H9 (cell line): ENCODE measurements at regions not wholly inside any gene's neighbourhood (a gene's known extent, or its start where the extent isn't known, plus 50 kb on each side); places are given as distances from the start of the nearest gene placed in this dataset.

Experiments used
- DNase-seq: peaks from one replicate; pipeline ENCODE4 v3.0.0-alpha.2; 2017
- H2AFZ ChIP-seq: one replicate; pipeline ENCODE4 v1.6.1; 2013; ENCODE audit warnings: mild to moderate bottlenecking, low read length, control low read depth, moderate library complexity
- H2AK5ac ChIP-seq: 2 replicates; pipeline ENCODE4 v1.6.1; 2013; ENCODE audit warnings: low read length, control low read depth, mixed read lengths; ENCODE audit not compliant: insufficient read length
- H2BK120ac ChIP-seq: one replicate; pipeline ENCODE4 v1.6.1; 2013; ENCODE audit warnings: low read depth, mild to moderate bottlenecking, low read length, control low read depth, inconsistent platforms; ENCODE audit not compliant: poor library complexity, severe bottlenecking
- H2BK12ac ChIP-seq: 2 replicates; pipeline ENCODE4 v1.6.1; 2013; ENCODE audit warnings: low read length, control low read depth, mixed read lengths, low read depth; ENCODE audit not compliant: insufficient read length
- H2BK15ac ChIP-seq: 2 replicates; pipeline ENCODE4 v1.6.1; 2013; ENCODE audit warnings: low read depth, low read length, control low read depth
- H2BK20ac ChIP-seq: one replicate; pipeline ENCODE4 v1.6.1; 2013; ENCODE audit warnings: low read depth, mild to moderate bottlenecking, low read length, control low read depth, inconsistent platforms; ENCODE audit not compliant: poor library complexity, severe bottlenecking
- H2BK5ac ChIP-seq: 2 replicates; pipeline ENCODE4 v1.6.1; 2013; ENCODE audit warnings: low read length, control low read depth, mixed read lengths; ENCODE audit not compliant: insufficient read length
- H3K14ac ChIP-seq: 2 replicates; pipeline ENCODE4 v1.6.1; 2013; ENCODE audit warnings: low read length, control low read depth; ENCODE audit not compliant: insufficient read depth
- H3K18ac ChIP-seq: 2 replicates; pipeline ENCODE4 v1.6.1; 2013; ENCODE audit warnings: low read depth, mild to moderate bottlenecking, mixed read lengths, low read length, control low read depth; ENCODE audit not compliant: insufficient read length
- H3K23ac ChIP-seq: 2 replicates; pipeline ENCODE4 v1.6.1; 2013; ENCODE audit warnings: low read length, control low read depth, mixed read lengths, low read depth; ENCODE audit not compliant: insufficient read length
- H3K23me2 ChIP-seq: 2 replicates; pipeline ENCODE4 v1.6.1; 2013; ENCODE audit warnings: low read depth, mild to moderate bottlenecking, mixed read lengths, low read length, control low read depth; ENCODE audit not compliant: insufficient read length, poor library complexity, severe bottlenecking
- H3K27ac ChIP-seq: 2 replicates; pipeline ENCODE4 v1.5.1; 2013; ENCODE audit warnings: low read length, control low read depth, mixed read lengths, low read depth; ENCODE audit not compliant: insufficient read length
- H3K27me3 ChIP-seq: 2 replicates; pipeline ENCODE4 v1.6.1; 2013; ENCODE audit warnings: low read length, control low read depth, inconsistent platforms; ENCODE audit not compliant: insufficient read depth
- H3K4ac ChIP-seq: 2 replicates; pipeline ENCODE4 v1.6.1; 2013; ENCODE audit warnings: low read depth, mild to moderate bottlenecking, control low read depth, inconsistent platforms, low read length, moderate library complexity
- H3K4me1 ChIP-seq: 2 replicates; pipeline ENCODE4 v1.6.1; 2013; ENCODE audit warnings: low read length, control low read depth, inconsistent platforms; ENCODE audit not compliant: insufficient read depth
- H3K4me2 ChIP-seq: 2 replicates; pipeline ENCODE4 v1.6.1; 2013; ENCODE audit warnings: low read length, control low read depth, mixed read lengths; ENCODE audit not compliant: insufficient read length, insufficient read depth
- H3K56ac ChIP-seq: 2 replicates; pipeline ENCODE4 v1.6.1; 2013; ENCODE audit warnings: low read depth, mild to moderate bottlenecking, mixed read lengths, low read length, control low read depth; ENCODE audit not compliant: insufficient read length
- H3K79me1 ChIP-seq: 2 replicates; pipeline ENCODE4 v1.6.1; 2013; ENCODE audit warnings: low read depth, mild to moderate bottlenecking, moderate library complexity, low read length, control low read depth, inconsistent platforms; ENCODE audit not compliant: insufficient read depth, poor library complexity, severe bottlenecking
- H3K79me2 ChIP-seq: 2 replicates; pipeline ENCODE4 v1.6.1; 2013; ENCODE audit warnings: low read length, control low read depth, inconsistent platforms; ENCODE audit not compliant: insufficient read depth
- H3K9ac ChIP-seq: 2 replicates; pipeline ENCODE4 v1.6.1; 2013; ENCODE audit warnings: low read length, control low read depth, mixed read lengths; ENCODE audit not compliant: insufficient read length; ENCODE audit errors: extremely low read depth
- H3K9me3 ChIP-seq: one replicate; pipeline ENCODE4 v1.6.1; 2013; ENCODE audit warnings: low read depth, low read length, inconsistent platforms; ENCODE audit not compliant: control insufficient read depth
- H3T11ph ChIP-seq: one replicate; pipeline ENCODE4 v1.6.1; 2013; ENCODE audit warnings: mild to moderate bottlenecking, low read length, control low read depth, inconsistent platforms
- H4K20me1 ChIP-seq: one replicate; pipeline ENCODE4 v1.6.1; 2013; ENCODE audit not compliant: control insufficient read depth, insufficient read length, insufficient read depth
- H4K5ac ChIP-seq: 2 replicates; pipeline ENCODE4 v1.6.1; 2013; ENCODE audit warnings: low read depth, mild to moderate bottlenecking, mixed read lengths, low read length, control low read depth; ENCODE audit not compliant: insufficient read length
- H4K8ac ChIP-seq: replicated peaks from 2 replicates; pipeline ENCODE4 v1.6.1; 2013; ENCODE audit warnings: low read length, control low read depth, mixed read lengths, low read depth; ENCODE audit not compliant: insufficient read length
- H4K91ac ChIP-seq: 2 replicates; pipeline ENCODE4 v1.6.1; 2013; ENCODE audit warnings: low read depth, mild to moderate bottlenecking, moderate library complexity, mixed read lengths, low read length, control low read depth; ENCODE audit not compliant: insufficient read length
- H3K27ac Mint-ChIP-seq, 3 experiments: 2 replicates in 2 of 3; 3 replicates in 1 of 3; pipeline ENCODE4 v1.8.0; 2020 to 2021; ENCODE audit warnings: mixed read lengths in 3 of 3, mild to moderate bottlenecking in 1 of 3, moderate library complexity in 1 of 3
- H3K27me3 Mint-ChIP-seq: 2 replicates; pipeline ENCODE4 v1.8.0; 2021; ENCODE audit warnings: low read depth, mild to moderate bottlenecking, moderate library complexity, mixed read lengths
- H3K36me3 Mint-ChIP-seq, 3 experiments: 2 replicates in 2 of 3; 3 replicates in 1 of 3; pipeline ENCODE4 v1.8.0; 2020 to 2021; ENCODE audit warnings: low read depth in 3 of 3, mixed read lengths in 3 of 3; ENCODE audit not compliant: insufficient read depth in 1 of 3
- H3K4me1 Mint-ChIP-seq, 2 experiments: 2 replicates each; pipeline ENCODE4 v1.8.0; 2020; ENCODE audit warnings: mixed read lengths in 2 of 2
- H3K4me3 Mint-ChIP-seq, 2 experiments: 2 replicates in 1 of 2; 3 replicates in 1 of 2; pipeline ENCODE4 v1.8.0; 2020 to 2021; ENCODE audit warnings: mild to moderate bottlenecking in 2 of 2, mixed read lengths in 2 of 2, moderate library complexity in 1 of 2
- H3K9me3 Mint-ChIP-seq, 2 experiments: 2 replicates in 1 of 2; 3 replicates in 1 of 2; pipeline ENCODE4 v1.8.0; 2020; ENCODE audit warnings: mild to moderate bottlenecking in 2 of 2, mixed read lengths in 2 of 2, moderate library complexity in 1 of 2
- WGBS: extraction: QIAGEN DNeasy Blood & Tissue Kit; methylation state at CpG from one replicate; pipeline ENCODE4 v1.1.7; 2013; ENCODE audit warnings: missing lambda C conversion rate, low lambda C conversion rate, mixed read lengths; ENCODE audit not compliant: insufficient read length; ENCODE audit errors: extremely low coverage; 5-methylcytosine and 5-hydroxymethylcytosine counted together
- TF ChIP-seq, protein P1 (sequence below): fragments of 200-600 bp; sonication (generic); conservative IDR thresholded peaks from 3 replicates; pipeline ENCODE4 v1.8.0; 2021; ENCODE audit warnings: antibody characterized with exemption, mild to moderate bottlenecking

DNA sequence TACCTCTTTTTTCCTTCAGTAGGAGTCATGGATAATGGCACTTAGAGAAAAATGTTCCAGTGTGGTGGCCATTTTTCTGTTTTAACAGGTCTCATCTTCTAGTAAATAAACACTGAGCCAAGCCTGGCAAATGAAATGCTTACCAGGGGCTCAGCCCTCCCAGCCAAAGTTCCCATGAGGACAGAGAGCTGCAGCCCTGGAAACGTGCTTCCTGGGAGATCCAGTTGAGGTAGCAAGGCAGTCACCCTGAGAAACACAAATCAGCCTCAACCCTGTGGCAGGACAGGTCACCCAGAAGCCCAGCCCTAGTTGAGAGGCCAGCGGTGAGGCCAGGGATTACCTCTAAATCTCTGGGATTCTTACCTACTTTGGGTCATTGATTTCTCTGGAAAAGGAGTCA, 140.1 kb downstream of the LNPK start:
- no peak for DNase-seq
- H4K91ac ChIP-seq: no peak overlapping the region
- H2BK15ac ChIP-seq: no peak overlapping the region
- no peaks in the 10 kb centered on the region for H3K4me1 ChIP-seq
- H3K27ac ChIP-seq: no peak overlapping the region
- H3K79me2 ChIP-seq: no peaks in the 10 kb centered on the region
- H3K4me1 Mint-ChIP-seq: peaks cover 4 to 5% of the 10 kb centered on the region in 2 experiments; a peak in 3 of 4 replicates
- no peak overlapping the region for H3K4me2 ChIP-seq
- no peaks in the 10 kb centered on the region for H3K36me3 Mint-ChIP-seq
- H3K56ac ChIP-seq: no peak overlapping the region
- TF ChIP-seq, protein P1, sequence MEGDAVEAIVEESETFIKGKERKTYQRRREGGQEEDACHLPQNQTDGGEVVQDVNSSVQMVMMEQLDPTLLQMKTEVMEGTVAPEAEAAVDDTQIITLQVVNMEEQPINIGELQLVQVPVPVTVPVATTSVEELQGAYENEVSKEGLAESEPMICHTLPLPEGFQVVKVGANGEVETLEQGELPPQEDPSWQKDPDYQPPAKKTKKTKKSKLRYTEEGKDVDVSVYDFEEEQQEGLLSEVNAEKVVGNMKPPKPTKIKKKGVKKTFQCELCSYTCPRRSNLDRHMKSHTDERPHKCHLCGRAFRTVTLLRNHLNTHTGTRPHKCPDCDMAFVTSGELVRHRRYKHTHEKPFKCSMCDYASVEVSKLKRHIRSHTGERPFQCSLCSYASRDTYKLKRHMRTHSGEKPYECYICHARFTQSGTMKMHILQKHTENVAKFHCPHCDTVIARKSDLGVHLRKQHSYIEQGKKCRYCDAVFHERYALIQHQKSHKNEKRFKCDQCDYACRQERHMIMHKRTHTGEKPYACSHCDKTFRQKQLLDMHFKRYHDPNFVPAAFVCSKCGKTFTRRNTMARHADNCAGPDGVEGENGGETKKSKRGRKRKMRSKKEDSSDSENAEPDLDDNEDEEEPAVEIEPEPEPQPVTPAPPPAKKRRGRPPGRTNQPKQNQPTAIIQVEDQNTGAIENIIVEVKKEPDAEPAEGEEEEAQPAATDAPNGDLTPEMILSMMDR: no peak
- no peaks in the 10 kb centered on the region for H3K79me1 ChIP-seq
- H4K20me1 ChIP-seq: no peaks in the 10 kb centered on the region
- no peaks in the 10 kb centered on the region for H3K9me3 Mint-ChIP-seq
- H3K27ac Mint-ChIP-seq: no peak overlapping the region
- H3K23ac ChIP-seq: no peak overlapping the region
- H2BK20ac ChIP-seq: no peak overlapping the region
- H3K9me3 ChIP-seq: no peaks in the 10 kb centered on the region
- peaks cover 4% of the 10 kb centered on the region for H3K27me3 Mint-ChIP-seq
- no peak overlapping the region for H2BK12ac ChIP-seq
- no peak overlapping the region for H2BK120ac ChIP-seq
- H4K5ac ChIP-seq: no peak overlapping the region
- H2AFZ ChIP-seq: no peak overlapping the region
- no peak overlapping the region for H3T11ph ChIP-seq
- no peak overlapping the region for H3K4ac ChIP-seq
- WGBS: no CpG with 5 or more reads among the region's 2 CpGs
- no peak overlapping the region for H3K18ac ChIP-seq
- no peaks in the 10 kb centered on the region for H3K27me3 ChIP-seq
- H2AK5ac ChIP-seq: no peak overlapping the region
- H3K23me2 ChIP-seq: no peaks in the 10 kb centered on the region
- H3K4me3 Mint-ChIP-seq: no peak overlapping the region
- H3K14ac ChIP-seq: no peak overlapping the region
- H4K8ac ChIP-seq: no peak overlapping the region
- H3K9ac ChIP-seq: no peak overlapping the region
- H2BK5ac ChIP-seq: no peak overlapping the region
